AG04449 (cell line): ENCODE measurements at regions not wholly inside any gene's neighbourhood (a gene's known extent, or its start where the extent isn't known, plus 50 kb on each side); places are given as distances from the start of the nearest gene placed in this dataset.

Experiments
- CTCF ChIA-PET: fragments of 350-600 bp; formaldehyde crosslinking; extraction: SDS; loops from one replicate; lab custom pipeline; 2021; ENCODE audit warnings: antibody characterized with exemption; lab: Yijun Ruan, JAX
- POLR2A ChIA-PET: fragments of 400-600, 350-600 bp; formaldehyde crosslinking; extraction: SDS; loops from one replicate; lab custom pipeline; 2020; ENCODE audit warnings: antibody characterized with exemption, inconsistent platforms; lab: Yijun Ruan, JAX
- DNase-seq: peaks from one replicate; pipeline ENCODE4 v3.0.0-alpha.2; 2010; ENCODE audit warnings: low read depth, low spot score
- H3K4me3 ChIP-seq: 2 replicates; pipeline ENCODE4 v1.5.1; 2011; ENCODE audit warnings: low read depth, mild to moderate bottlenecking, control low read depth, low read length
- TF ChIP-seq, protein P1 (sequence below): IDR thresholded peaks from one replicate; pipeline ENCODE4 v1.5.1; 2011; ENCODE audit warnings: mild to moderate bottlenecking, moderate library complexity, low read length, control low read depth, inconsistent platforms; ENCODE audit not compliant: insufficient read depth; ENCODE audit errors: missing control alignments

DNA sequence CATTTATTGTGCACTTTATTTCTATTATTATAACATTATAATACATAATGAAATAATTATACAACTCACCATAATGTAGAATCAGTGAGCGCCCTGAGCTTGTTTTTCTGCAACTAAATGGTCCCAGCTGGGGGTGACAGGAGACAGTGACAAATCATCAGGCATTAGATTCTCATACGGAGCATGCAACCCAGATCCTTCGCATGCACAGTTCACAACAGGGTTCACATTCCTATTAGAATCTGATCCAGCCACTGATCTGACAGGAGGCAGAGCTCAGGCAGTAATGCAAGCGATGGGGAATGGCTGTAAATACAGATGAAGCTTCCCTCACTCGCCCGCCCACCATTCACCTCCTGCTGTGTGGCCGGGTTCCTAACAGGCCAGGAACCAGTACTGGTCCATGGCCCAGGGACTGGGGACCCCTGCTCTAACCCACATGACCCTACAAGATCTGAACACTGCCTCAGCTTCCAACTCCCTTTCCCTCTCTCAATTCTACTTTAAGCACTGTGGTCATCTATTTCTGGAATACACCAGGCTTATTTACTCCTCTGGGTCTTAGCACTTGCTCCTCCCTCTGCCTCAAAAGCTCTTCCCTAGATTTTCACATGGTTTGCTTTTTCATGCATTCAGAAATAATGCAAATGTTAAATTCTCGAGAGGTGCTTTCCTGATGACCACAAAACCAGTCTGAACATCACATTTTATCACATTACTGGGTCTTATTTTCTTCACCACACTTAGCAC, 166.8 kb upstream of the HCCS start:
- ChIA-PET POLR2A (no interaction called here), CTCF (no interaction called here)
- TF ChIP-seq, protein P1, sequence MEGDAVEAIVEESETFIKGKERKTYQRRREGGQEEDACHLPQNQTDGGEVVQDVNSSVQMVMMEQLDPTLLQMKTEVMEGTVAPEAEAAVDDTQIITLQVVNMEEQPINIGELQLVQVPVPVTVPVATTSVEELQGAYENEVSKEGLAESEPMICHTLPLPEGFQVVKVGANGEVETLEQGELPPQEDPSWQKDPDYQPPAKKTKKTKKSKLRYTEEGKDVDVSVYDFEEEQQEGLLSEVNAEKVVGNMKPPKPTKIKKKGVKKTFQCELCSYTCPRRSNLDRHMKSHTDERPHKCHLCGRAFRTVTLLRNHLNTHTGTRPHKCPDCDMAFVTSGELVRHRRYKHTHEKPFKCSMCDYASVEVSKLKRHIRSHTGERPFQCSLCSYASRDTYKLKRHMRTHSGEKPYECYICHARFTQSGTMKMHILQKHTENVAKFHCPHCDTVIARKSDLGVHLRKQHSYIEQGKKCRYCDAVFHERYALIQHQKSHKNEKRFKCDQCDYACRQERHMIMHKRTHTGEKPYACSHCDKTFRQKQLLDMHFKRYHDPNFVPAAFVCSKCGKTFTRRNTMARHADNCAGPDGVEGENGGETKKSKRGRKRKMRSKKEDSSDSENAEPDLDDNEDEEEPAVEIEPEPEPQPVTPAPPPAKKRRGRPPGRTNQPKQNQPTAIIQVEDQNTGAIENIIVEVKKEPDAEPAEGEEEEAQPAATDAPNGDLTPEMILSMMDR, result no peak
- DNase-seq, result no peak
- H3K4me3 ChIP-seq, result no peak overlapping the region

DNA sequence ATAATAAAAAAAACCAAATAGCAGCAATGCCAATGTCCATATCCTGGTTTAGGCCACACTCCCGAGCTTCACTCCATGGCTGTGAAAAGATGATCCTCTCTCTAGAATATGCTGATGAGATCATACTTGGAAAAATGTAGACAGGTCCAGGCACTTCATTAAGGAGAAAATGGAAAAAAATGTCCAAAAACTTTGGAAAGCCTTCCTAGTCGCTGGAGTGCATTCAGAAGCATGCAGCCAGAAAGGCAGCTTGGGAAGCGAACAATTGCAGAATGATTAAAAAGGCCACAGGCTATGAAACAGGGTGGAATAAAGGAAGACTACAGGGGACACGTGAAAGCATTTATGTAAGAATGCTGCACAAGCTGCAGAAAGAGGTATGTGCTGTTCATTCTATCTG, 165.6 kb upstream of the HCCS start:
- ChIA-PET POLR2A (no interaction called here), CTCF (no interaction called here)
- no peak for DNase-seq

DNA sequence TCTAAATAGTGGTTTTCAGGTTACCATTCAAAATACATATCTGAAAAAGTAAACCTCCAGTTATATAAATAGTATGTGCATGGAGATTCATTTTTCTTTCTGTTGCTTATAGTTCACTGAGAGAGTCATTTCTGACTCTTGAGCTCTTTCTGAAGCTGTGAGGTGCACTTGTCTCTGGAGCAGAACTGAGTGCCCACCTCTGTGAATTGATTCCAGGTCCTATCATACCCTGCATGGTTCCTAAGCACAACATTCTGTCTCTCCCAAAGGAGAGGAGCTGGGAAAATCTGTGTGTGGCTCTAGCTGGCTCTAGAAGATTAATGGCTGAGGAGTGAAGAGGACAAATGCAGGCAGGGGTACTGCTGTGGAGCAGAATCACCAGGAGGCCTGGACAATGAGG, 161.6 kb upstream of the HCCS start:
- TF ChIP-seq, protein P1, result no peak
- H3K4me3 ChIP-seq, result no peak overlapping the region
- CTCF ChIA-PET, result no interaction called here
- POLR2A ChIA-PET, result no interaction called here
- DNase-seq, result no peak

More for the DNA sequence above, 165.6 kb upstream of the HCCS start:
- no peak overlapping the region for H3K4me3 ChIP-seq
- TF ChIP-seq, protein P1, result no peak

DNA sequence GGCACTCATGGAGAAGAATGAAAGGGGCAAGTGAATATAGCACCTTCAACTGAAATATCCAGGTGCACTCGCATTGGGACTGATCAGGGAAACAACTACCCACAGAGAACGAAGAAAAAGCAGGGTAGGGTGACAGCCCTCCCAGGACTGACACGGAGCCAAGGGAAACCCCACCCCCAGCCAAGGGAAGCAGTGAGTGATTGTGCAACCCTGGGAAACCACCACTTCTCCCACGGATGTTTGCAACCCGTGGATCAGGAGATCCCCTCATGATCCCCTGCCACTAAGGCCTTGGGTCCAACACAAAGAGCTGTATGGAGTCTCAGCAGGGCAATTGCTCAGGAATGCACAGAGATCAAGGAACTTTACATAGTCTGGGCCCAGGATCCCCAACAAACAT, 158.5 kb upstream of the HCCS start:
- TF ChIP-seq, protein P1, result no peak
- DNase-seq, result no peak
- H3K4me3 ChIP-seq, result no peak overlapping the region
- ChIA-PET CTCF (no interaction called here), POLR2A (no interaction called here)

DNA sequence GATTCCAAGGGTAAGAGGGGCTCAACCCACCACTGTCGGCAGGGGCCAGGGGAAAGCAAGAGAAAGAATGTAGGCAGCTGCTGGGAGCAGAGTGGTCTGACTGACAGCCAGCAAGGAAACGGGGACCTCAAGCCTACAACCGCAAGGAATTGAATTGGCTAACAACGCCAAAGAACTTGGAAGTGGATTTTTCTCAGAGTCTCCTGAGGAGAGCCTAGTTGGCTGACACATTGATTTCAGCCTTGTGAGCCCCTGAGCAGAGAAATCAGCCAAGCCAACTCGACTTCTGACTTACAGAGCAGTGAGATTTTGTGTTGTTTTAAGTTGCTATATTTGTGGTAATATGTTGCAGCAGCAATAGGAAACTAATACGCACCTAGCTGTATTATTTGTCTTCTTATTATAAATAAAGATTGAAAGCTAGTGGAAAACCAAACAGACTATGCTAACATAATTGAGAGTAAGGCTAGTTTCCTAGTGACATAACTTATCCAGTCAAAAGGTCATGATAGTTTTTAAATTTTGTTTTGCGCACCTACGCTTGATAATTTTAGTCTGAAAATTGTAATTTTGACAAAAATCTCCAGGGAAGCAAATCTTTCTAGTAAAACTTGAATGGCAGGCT, 145.8 kb upstream of the HCCS start:
- no peak overlapping the region for H3K4me3 ChIP-seq
- ChIA-PET CTCF (no interaction called here), POLR2A (no interaction called here)
- no peak for DNase-seq
- TF ChIP-seq, protein P1, result no peak

DNA sequence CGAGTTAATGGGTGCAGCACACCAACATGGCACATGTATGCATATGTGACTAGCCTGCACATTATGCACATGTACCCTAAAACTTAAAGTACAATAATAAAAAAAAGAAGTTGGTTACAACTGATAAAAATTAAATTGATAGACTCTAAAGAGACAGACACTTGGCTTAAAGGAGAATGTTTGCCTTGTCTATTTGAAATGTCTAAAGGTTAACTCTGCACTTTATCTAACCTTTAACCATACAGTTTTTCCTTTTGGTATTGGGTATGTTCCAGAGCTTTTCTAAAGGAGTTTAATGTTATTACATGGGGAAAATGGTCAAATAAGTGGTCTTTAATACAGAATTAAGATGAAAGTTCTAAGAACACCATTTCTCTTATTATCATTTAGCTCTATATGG, 145.1 kb upstream of the HCCS start:
- ChIA-PET POLR2A (no interaction called here), CTCF (no interaction called here)
- TF ChIP-seq, protein P1, result no peak

More for the DNA sequence above, 145.1 kb upstream of the HCCS start:
- DNase-seq, result no peak
- H3K4me3 ChIP-seq, result no peak overlapping the region
